Fibroblast of pulmonary artery (primary cell): ENCODE measurements at regions not wholly inside any gene's neighbourhood (a gene's known extent, or its start where the extent isn't known, plus 50 kb on each side); places are given as distances from the start of the nearest gene placed in this dataset.

Source experiments
- DNase-seq: peaks from one replicate; pipeline ENCODE4 v3.0.0-alpha.2; 2010; ENCODE audit warnings: low read depth
- H3K4me3 ChIP-seq: replicated peaks from 2 replicates; pipeline ENCODE4 v1.5.1; 2011; ENCODE audit warnings: low read depth, mild to moderate bottlenecking, control low read depth, low read length, moderate library complexity
- TF ChIP-seq, protein P1 (sequence below): IDR thresholded peaks from 2 replicates; pipeline ENCODE4 v1.5.1; 2011; ENCODE audit warnings: mild to moderate bottlenecking, control low read depth, low read length, inconsistent platforms; ENCODE audit errors: missing control alignments

- DNase-seq: no peak
- TF ChIP-seq, protein P1, sequence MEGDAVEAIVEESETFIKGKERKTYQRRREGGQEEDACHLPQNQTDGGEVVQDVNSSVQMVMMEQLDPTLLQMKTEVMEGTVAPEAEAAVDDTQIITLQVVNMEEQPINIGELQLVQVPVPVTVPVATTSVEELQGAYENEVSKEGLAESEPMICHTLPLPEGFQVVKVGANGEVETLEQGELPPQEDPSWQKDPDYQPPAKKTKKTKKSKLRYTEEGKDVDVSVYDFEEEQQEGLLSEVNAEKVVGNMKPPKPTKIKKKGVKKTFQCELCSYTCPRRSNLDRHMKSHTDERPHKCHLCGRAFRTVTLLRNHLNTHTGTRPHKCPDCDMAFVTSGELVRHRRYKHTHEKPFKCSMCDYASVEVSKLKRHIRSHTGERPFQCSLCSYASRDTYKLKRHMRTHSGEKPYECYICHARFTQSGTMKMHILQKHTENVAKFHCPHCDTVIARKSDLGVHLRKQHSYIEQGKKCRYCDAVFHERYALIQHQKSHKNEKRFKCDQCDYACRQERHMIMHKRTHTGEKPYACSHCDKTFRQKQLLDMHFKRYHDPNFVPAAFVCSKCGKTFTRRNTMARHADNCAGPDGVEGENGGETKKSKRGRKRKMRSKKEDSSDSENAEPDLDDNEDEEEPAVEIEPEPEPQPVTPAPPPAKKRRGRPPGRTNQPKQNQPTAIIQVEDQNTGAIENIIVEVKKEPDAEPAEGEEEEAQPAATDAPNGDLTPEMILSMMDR: no peak
- no peak overlapping the region for H3K4me3 ChIP-seq
These were observed 216.8 kb upstream of the PACRGL start for GRCh38 chr4:20483416-20483815.

DNA sequence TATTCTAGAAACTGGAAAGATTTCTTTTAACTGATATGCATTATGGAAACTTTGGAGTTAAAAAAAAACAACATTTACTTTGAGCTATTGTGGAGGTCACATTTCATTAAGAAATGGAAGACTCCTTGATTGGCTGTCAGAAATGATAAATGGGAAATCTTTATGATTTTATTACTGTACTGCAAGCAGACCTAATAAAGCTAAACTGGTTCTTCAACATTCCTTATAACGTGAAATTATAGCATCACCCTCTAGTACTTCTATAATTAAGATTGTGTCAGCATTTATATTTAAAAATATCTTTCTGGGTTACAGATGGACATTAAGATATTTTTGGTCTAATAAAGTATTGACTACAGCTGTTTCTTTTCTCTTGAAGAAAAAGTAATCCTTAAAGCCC lies 213.8 kb upstream of the PACRGL start:
- no peak for DNase-seq
- TF ChIP-seq, protein P1: no peak
- H3K4me3 ChIP-seq: no peak overlapping the region

DNA sequence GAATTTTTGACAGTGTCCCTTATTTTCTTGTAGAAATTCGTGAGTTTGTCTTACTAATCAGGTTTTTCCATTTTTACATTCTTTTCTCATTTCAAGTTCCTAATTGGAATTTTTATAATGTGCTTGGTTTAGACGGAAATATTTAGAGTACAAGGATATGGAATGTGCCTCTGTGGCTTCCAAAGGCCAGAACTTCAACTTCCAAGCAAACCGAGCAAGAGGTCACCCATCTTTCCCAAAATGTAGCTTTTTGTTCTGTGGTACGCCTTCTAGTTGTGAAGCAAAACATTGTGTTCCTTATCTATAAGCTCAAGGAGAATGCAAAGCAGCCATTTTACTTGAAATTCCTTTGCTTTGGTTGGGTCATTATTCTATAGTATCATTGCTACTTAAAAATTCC lies 212.8 kb upstream of the PACRGL start:
- TF ChIP-seq, protein P1: no peak
- H3K4me3 ChIP-seq: no peak overlapping the region
- no peak for DNase-seq

DNA sequence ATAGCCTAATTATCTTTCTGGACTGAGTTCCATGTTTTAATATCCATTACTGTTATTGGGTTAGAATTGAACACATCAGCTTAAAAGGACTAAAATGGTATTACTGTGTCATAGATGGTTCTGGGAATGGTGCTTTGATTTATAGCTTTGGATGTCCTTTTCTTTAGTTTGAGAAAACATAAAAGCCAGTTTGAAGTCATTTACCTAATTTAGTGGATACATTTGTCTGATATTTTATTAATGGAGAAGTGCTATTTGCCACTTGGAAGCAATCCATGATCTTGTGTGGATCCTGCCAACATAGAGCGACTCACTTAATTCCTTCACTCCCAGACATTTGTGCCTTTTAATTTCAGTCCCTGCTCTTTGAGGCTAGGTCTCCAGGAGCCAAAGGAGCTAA lies 212.4 kb upstream of the PACRGL start:
- DNase-seq: peak; percentile 13
- TF ChIP-seq, protein P1: no peak
- no peak overlapping the region for H3K4me3 ChIP-seq

GRCh38 chr4:20490734-20491133 lies 209.5 kb upstream of the PACRGL start:
- DNase-seq: no peak
- TF ChIP-seq, protein P1: no peak
- no peak overlapping the region for H3K4me3 ChIP-seq

- H3K4me3 ChIP-seq: no peak overlapping the region
- TF ChIP-seq, protein P1: no peak
- peak; percentile 31 for DNase-seq
These were observed 206.4 kb upstream of the PACRGL start for GRCh38 chr4:20493761-20494353.

- DNase-seq: no peak
- TF ChIP-seq, protein P1: no peak
These were observed 204.2 kb upstream of the PACRGL start for GRCh38 chr4:20496068-20496467.

More at GRCh38 chr4:20496068-20496467, 204.2 kb upstream of the PACRGL start:
- no peak overlapping the region for H3K4me3 ChIP-seq
